Activated CD4-positive, alpha-beta T cell treated with anti-CD3 and anti-CD28 coated beads, Interleukin-2, amount 50 U/mL, for 24 hours (primary cell): ENCODE measurements at regions not wholly inside any gene's neighbourhood (a gene's known extent, or its start where the extent isn't known, plus 50 kb on each side); places are given as distances from the start of the nearest gene placed in this dataset.
"Not testable (repeated sequence)": the region's sequence is repeated elsewhere in the genome, so short reads cannot be mapped to it uniquely, and the experiment has no call there.

Experiments
- DNase-seq, 2 donors: peaks; one replicate each; pipeline ENCODE4 v3.0.0-alpha.2; 2020; ENCODE audit warnings: low read depth in 1 of 2, low spot score in 1 of 2

DNA sequence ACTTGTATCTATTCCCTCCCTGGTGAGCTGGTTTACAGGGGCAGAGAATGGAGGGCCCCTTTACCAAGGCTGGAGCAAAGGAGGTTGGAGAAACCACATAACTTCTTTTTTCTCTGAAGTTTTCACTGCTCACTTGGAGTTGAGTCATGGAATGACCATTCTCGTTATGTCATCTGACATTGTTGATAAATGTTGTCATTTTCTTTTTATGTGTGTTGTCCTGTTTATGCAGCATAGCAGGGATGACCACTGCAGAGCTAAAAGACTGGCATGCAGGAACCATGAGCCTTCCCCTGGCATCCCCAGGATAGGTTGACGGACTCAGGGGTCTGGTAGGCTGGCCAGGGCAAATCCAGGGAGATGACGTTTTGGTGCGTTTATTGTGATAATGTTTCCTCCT, 256.8 kb upstream of the DDHD1 start:
- no peak for DNase-seq

DNA sequence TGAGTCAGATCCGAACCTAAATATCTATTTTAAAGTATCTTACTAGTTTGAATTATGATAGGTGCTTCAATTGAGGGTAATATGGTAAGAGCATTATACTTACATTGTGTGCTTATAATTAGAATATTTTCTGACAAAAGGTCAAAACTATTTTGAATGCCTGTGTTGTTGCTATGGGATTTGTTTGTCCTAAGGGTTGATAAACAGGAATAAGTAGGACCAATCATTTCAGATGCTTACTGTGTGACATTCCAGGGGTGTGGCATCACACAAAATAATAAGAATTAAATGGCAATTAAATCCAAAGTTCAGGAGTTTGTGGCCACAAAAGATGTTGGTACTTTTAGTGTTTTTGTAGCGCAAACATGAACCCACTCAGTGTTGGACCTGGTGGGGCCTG, 256.2 kb upstream of the DDHD1 start:
- no peak for DNase-seq

DNA sequence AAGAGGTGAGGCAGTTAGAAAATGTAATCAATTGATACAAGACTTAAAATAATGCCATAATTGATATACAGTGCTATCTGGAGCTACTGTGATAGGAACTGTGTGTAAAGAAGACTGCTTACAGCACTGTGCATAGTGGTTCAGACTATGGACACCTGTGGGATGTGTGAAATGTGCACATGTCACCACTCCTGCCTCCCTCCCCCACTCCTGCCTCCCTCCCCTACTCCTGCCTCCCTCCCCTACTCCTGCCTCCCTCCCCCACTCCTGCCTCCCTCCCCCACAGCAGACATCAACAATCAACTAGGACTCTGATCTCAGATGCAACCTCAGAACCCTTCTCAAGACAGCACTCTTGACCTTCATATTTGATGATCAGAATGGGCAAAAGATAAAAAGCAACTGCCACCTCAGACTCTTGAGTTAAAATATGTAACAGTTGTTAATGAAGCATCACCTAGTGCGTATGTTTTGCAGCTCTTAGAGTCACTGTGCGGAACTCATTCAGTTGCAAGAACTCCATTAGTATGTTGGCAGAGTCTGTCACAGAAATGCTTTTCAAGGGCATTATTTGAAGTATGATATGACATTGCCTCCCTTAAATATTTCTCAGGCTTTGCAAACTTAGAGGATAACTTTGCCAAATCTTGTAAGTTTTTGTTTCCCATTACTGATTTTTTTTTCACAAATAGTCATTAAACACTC, 255.2 kb upstream of the DDHD1 start:
- no peak for DNase-seq

DNA sequence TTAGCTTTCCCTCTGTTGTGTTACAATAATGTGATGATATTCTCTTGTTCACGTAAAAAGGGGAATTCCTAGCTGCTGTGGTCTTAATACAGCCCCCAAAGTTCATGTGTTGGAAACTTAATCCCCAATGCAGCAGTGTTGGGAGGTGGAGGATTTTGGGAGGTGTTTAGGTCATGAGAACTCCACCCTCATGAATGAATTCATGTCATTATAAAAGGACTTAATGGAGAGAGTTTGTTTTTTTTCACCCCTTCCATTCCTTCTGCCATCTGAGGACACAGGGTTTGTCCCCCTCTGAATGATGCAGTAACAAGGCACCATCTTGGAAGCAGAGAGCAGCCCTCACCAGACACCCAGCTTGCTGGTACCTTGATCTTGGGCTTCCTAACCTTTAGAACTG, 253.4 kb upstream of the DDHD1 start:
- no peak for DNase-seq

DNA sequence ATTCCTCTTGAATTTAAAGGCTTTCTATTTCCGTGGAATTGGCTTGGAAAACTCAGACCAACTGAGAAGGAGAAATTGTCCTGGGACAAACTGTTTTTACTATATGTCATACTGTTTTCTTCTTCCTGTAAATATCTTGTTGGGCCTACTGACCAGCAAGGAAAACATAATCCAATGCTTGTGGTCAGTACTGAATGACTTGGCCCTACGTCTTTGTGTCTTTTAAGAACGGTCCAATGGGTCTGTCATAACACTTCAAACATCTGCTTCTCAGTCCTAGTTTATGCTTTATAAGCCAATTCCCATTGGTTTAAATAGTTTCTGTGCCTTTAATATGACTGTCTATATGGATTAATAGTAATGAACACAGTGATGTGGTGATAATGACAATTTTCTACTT, 248.5 kb upstream of the DDHD1 start:
- no peak for DNase-seq

DNA sequence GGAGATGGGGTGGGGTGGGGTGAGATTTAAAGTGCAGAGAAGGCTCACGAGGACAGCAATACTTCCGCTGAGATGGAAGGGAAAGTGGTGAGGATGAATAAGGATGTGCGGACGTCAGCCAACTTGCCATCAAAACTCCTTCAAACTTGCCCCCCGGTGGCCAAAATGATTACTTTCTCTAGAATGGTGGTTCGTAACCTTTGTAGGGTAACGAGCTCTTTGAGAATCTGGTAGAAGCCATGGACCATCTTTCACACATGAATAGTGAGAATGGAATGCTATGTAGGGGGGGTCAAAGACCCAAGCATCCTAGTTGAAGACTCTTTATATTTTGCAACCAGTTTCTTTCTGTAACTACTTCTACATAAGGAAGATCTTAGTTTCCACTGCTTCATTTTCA, 245.9 kb upstream of the DDHD1 start:
- no peak for DNase-seq

DNA sequence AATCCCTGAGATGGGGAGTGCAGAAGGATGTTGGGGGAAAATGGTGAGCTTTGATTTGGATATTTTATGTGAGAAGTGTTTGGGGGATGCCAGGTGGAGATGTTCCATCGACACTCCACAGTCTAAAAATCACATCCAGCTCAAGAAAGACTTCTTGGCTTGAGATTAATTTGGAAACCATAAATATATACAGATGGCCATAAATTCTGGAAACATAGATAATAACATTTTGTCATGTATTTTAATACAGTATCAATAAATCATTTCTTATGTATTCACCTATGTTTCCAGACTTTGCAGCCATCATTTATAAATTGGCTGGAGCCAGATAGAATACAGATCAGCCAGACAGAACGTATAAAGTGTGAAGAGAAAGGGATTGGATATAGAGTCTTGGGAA, 245.5 kb upstream of the DDHD1 start:
- no peak for DNase-seq

DNA sequence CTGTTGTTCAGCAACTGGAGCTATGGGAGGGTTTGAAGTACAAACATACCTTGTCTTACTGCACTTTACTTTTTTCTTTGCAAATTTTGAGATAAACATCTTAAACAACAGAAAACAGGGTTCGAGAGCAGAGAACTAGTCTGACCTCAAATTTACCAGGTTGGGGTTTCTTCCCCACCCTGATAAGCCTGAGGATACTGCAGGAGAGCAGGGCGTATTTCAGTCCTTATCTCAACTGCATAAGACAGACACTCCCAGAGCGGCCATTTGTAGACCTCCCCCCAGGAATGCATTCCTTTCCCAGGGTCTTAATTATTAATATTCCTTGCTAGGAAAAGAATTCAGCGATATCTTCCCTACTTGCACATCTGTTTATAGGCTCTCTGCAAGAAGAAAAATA, 242.1 kb upstream of the DDHD1 start:
- DNase-seq, result not testable (repeated sequence)

DNA sequence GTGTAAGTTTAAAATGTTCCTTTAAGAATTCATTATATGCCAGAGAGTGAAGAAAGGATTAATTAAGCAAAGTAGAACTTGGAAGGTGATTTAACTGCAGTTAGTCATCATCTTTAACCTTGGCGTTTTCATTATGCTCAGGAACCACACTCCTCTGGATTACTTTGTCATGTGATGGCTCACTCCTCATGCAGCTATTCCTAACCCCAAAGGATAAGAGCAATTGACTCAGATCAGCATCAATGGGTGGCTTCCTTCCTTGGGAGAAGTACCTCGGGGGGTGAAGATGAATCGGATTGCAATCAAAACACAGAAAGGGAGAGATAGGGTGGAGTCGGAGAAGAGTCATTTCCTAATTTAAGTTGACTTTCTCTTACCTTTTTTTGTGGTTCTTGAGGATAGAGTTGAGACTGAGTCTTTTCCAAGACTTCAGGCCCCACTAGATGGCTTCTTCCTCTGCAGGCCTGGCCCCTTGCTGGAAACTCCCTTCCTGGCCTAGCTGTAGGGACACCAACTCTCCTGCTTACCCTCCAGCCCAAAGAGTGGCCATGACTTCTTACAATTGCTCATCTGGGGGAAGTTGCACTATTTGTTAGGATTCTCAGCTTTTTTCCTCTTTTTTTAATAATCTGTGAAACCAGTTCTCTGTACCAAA, 238.6 kb upstream of the DDHD1 start:
- no peak for DNase-seq

DNA sequence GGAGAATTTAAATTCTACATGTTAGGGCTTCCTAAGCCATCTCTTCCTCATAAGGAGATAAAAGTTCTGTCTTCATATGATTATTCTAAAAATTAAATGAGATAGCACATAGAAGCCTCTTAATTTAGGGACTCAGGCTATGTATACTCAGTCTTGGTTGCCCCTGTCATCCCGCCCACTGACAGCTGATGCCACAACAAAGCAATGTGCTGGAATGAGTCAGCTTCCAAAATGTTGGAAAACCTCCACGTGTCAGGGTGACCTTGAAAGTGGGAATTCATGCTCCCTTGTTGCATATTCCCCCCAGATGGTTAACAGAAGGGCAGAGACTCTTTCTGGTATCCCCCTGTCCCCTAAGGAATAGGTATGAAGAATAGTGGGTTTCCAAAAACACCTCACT, 238.0 kb upstream of the DDHD1 start:
- DNase-seq, result no peak

DNA sequence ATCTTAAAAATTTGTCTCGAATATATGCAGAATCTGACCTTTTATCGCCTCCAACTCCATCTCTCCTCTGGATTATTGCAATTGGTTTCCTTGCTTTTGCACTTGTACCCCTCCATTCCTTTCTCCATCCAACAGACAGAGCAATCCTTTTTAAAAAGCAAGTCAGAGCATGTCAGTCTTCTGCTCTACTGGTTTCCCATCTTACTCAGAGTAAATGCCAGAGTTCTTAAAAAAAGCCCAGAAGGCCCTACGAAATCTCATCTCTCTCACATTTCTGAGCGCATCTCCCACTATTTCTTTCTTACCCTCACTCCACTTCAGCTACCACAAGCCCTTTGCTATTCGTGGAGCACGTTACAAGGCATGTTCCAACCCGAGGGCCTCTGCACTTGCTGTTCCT, 236.9 kb upstream of the DDHD1 start:
- DNase-seq, result no peak

DNA sequence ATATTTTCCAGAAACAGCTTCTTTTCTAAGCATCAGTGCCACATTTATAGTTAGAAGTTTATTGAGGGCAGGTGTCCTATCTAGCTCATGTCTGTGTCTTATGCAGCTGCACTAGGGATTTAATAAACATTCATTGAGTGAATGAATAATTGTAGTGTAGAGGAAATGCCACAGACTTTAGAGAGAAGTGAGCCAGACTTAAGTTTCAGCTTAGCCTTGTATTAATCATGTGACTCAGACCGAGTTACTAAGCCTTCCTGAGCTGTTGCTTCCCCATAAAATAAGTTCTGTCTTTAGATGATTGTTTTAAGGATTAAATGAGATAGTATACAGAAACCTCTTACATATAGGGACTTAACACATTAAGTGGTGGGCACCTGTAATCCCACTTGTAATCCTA, 236.1 kb upstream of the DDHD1 start:
- no peak for DNase-seq

DNA sequence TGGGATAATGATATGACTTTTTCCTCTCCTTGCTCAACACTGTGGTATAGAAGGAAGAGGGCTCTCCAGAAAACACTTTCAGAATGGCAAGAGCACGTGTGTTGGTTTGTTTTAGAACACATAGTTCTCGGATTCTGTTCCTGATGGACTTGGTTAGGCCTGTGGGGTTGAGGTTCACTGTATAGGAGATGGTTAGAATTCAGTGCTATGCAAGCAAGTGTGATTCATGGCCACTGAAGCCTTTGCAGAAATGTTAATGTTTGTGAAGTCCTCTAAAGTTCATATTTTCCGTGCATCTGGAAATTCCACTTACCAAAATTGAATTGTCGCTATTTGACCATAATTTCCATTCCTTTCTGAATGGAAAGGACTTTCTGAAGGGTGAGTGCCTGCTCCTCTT, 233.2 kb upstream of the DDHD1 start:
- no peak for DNase-seq

DNA sequence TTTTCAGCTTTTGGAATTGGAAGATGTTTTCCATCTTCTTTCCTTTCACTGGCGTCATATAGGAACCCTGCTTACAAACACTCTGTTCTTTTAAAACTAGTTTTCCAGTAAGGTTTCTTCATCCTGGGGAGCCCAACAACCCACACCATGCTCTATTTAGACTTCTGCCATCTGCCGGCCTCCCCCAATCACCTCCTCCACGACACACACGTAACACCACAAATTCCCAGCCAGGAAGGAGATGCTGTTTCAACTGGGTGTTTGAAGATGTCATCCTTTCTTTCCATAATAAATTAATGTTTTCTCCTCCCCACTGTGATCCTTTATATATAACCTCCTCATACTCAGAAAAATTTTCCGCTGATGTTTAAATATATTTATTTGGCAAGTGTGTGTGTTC, 231.4 kb upstream of the DDHD1 start:
- DNase-seq, result no peak

DNA sequence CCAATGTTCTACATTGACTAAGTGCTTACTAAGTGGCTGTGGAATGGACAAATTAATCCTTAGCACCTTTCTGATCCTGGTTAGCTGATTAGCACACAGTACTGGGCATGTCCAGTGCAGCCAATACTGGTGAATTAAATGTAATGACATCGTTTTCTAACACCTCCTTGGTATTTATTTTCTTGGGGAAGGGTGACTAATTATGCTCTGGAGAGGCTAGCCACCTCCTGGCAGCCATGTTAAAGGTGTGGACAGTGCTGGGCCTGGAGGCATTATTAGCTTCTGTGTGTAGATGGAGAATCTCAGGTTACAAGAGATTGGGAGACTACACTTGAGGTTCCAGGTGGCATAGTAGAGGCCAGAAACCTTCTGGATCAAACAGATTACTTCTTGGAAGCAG, 230.9 kb upstream of the DDHD1 start:
- no peak for DNase-seq

DNA sequence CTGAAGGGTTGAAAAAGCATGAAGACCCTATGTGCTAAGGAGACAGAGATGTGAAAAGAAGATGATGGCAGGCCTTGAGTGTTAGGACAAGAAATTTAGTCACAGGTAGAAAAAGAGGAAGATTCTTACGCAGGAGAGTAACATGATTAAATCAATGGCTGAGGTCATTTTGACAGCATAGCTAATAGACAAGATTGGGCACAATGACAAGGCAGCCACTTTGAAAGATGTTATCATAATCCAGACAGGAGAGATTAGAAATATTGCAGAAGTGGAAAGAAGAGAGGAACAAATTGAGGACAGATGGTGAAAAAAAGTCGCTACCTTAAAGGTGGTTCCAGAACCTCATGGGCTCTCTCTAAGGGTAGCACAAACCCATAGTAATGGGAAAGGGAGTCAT, 228.8 kb upstream of the DDHD1 start:
- DNase-seq, result no peak

DNA sequence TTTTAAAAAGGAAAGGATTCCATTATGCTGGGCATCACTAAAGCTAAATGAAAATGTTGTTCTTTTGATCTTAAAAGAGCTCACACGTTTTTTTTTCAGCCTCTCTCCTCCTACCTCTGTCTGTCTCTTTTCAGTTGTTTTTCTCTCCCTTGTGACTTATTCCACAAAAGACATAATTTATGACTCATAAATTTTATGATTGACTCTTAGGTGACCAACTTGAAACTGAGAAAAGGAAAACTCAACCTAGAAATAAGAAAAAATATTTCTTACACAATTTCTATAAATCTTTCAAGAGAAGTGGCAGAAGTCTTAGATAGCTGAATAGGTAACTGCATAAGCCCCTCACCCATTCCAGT, 227.7 kb upstream of the DDHD1 start:
- no peak for DNase-seq

DNA sequence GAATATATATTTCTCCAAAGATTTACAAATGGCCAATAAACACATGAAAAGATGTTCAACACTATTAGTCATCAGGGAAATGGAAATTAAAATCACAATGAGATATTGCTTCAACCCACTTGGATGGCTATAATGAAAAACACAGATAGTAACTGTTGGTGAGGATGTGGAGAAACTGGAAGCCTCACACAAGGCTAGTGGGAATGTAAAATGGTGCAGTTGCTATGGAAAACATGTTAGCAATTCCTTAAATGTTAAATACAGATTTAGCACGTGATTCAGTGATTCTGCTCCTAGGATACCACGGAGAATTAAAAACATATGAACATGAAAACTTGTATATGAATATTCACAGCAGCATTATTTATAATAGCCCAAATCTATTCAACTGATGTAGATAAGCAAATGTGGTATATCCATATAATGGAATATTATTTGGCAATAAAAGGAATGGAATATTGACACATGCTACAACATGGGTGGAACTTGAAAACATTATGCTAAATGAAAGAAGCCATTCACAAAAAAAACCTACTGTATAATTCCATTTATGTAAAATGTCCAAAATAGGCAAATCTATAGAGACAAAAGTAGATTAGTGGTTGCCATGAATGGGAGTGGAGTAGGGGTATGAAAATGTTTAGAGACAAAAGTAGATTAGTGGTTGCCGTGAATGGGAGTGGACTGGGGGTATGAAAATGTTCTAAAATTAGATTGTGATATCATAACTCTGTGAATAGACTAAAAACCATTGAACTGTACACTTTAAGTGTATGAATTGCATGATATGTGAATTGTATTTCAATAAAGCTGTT, 227.1 kb upstream of the DDHD1 start:
- DNase-seq, result no peak

DNA sequence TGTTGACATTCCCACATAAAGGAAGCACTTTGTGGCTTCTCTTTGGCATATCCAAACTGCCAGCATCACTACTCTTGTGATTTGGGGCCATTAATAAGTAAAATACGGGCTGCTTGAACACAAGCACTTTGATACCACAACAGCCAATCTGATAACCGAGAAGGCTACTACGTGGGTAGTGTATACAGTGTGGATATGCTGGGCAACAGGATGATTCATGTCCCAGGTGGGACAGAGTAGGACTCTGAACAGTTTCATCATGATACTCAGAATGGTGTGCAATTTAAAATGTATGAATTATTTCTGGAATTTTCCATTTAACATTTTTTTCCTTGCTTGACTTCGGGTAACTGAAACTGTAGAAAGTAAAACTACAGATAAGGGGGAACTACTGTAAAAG, 225.0 kb upstream of the DDHD1 start:
- DNase-seq, result no peak

DNA sequence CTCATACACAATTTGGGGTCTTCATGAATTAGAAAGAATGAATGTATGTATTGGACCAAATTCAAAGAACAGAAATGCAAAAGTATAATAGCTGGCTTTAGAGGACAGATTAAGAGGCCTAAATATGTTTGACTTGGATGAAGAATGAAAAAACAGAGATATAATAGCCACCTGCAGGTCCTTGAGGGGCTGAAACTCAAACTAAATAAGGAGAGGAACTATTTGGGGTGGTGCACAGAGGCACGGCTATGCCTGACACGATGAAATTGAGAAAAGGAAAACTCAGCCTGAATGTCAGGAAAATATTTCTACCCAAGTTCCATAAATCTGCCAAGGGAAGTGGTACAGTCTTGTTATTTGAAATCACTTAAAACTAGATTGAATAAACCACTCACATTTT, 222.9 kb upstream of the DDHD1 start:
- no peak for DNase-seq

DNA sequence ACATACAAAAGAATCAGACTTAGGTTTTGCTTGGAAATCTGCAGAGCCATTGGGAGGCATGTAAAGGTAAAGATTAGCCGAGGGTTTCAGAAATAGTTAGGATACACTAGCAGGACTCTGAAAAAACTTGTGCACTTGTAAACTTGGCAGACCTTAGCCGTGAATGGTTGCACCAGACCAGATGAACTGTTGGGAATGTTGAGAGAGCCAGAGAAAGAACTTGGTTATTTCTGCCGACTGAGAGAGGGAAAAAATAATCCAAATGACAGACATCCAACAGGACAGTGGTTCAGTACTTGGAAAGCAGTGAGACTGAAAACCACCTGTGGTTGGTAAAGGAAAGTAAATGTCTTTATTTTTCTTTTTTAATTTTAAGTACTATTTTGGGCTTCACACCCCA, 222.5 kb upstream of the DDHD1 start:
- no peak for DNase-seq

DNA sequence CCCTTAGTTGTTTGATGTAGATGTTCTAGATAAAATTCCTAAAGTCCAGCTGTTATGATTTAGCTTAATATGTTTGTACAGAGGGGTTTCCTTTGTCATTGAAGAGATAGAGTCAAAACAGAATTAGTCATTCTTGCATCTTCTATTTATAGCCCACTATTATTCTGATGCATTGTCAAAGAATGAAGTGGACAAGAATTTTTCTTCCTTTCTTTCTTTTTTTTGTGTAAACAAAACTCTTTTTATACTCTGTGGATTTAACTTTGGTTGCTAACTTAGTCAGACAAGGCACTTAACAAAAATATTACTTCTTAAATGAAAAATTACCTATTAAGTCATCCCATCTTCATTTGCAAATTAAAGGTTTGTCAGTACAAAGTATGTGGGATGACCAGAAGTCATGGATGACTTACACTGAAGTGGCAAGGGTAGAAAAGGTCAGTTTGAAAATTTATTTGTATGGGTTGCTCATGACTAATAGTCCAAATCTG, 215.6 kb upstream of the DDHD1 start:
- no peak for DNase-seq
